GM18498 (cell line): ENCODE measurements at regions not wholly inside any gene's neighbourhood (a gene's known extent, or its start where the extent isn't known, plus 50 kb on each side); places are given as distances from the start of the nearest gene placed in this dataset.

Source experiments
- ATAC-seq: cut with Tn5 transposase; IDR thresholded peaks from one replicate; pipeline ENCODE4 v1.9.1; 2021; ENCODE audit warnings: mild to moderate bottlenecking, moderate library complexity; ENCODE audit not compliant: unreplicated experiment

DNA sequence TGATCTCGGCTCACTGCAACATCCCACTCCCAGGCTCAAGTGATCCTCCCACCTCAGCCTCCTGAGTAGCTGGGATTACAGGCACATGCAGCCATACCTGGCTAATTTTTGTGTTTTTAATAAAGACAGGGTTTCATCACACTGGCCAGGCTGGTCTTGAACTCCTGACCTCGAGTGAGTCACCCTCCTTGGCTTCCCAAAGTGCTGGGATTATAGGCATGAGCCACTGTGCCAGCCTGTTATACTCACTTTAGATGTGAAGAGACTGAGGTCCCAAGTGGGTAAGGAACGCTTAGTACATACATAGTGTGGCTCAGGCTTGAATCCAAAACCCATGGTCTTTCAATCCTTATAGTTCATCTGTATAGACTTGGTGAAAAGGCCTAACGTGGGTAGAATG lies 63.7 kb upstream of the EPS8L3 start:
- ATAC-seq = no peak

GRCh38 chr1:109826930-109827349 lies 63.2 kb upstream of the EPS8L3 start:
- no peak for ATAC-seq

DNA sequence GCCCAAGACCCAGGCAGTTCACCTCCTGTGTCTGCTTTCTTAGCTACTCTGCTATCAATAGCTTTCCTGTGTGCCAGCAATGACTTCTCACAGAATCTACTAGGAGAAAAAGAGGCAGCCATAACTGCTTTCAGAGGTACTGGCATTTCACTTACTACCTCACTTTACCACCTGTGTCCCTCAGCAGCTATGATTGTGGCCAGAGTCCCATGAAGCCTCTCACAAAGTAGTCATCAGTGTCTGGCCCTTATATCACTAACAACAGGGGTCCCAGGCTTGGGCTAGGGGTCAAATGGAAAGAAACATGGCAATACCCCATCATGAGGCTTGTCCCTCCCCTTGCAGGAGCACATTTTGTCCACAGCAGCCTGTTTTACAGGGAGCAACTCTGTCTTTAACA lies 62.7 kb upstream of the EPS8L3 start:
- ATAC-seq = no peak

GRCh38 chr1:109824349-109825115 lies 60.8 kb upstream of the EPS8L3 start:
- no peak for ATAC-seq

- no peak for ATAC-seq
These were observed 60.0 kb upstream of the EPS8L3 start for GRCh38 chr1:109823543-109824348.

DNA sequence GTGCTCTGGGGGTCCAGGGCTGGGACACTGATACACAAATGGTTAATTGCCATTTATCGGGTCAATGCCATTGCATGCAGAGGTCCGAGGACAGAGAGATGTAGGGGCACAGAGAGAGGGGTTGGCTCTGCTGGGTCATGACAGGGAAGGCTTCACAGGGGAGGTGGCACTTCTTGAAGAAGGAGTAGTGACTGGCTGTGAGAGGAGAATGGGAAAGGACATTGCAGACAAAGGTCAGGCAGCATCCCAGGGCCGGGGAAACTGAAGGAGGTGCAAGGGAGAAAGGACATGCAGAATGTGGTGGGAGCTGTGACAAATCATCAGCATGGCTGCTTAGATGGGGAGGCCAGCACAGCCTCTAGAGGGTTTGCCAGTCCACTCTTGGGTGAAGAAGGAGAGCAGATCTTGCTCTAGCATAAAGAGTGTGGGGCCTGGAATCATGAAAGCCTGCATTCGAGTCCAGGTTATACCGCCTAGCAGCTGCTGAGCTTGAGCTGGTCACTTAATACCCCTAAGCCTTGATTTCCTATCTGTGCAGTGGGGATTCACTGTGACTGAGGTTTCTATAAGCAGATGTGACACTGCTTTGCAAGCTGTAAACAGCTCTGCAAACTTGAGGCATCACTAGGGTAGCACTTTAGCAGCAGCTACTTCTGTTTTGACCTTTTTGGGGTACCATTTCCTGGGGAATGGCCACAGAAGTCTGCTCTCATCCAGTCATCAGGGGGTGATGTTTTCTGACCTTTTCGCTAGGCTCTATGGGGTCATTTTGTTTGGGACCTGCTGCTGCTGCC lies 59.2 kb upstream of the EPS8L3 start:
- no peak for ATAC-seq

- no peak for ATAC-seq
These were observed 58.4 kb upstream of the EPS8L3 start for GRCh38 chr1:109821831-109822745.

GRCh38 chr1:109821221-109821669 lies 57.5 kb upstream of the EPS8L3 start:
- no peak for ATAC-seq

- no peak for ATAC-seq
These were observed 56.2 kb upstream of the EPS8L3 start for GRCh38 chr1:109819906-109820305.

DNA sequence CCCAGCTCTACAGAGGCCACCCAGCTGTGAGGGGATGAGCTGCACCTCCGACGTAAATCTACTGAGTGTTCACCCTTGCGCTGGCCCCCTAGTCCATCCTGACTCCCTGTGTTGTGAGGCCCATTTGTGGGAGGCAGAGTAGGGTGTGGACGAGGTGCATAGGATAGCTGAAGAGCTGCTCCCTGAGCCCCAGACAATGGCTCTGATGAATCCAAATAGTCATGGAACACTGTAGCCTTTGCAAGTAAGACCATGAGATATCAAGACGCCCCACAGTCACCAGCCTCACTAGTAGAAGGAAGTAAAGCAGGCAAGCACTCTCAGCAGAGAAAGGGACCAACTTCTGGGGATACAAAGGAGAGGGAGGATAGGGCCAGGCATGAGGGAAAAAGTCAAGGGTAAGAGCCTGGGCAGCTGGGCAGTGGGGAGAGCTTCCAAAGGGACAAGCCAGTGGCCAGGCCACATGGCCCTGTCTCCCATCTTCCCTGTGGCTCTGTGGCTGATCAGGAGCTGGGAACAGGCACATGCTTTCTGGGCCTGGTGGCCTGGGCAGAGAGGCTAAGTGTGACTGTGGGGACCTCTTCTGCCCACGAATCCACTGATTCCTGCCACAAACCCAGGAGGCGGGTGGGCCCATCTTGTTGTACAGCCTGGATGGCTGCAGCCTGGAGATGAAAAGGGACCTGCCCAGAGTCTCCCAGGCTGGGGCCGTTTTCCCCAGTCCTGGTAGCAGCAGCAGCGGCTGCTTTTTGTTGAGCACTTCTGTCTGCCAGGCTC lies 55.5 kb upstream of the EPS8L3 start:
- ATAC-seq = no peak

- ATAC-seq = no peak
These were observed 54.7 kb upstream of the EPS8L3 start for GRCh38 chr1:109818271-109818987.

- no peak for ATAC-seq
These were observed 54.2 kb upstream of the EPS8L3 start for GRCh38 chr1:109817881-109818270.

DNA sequence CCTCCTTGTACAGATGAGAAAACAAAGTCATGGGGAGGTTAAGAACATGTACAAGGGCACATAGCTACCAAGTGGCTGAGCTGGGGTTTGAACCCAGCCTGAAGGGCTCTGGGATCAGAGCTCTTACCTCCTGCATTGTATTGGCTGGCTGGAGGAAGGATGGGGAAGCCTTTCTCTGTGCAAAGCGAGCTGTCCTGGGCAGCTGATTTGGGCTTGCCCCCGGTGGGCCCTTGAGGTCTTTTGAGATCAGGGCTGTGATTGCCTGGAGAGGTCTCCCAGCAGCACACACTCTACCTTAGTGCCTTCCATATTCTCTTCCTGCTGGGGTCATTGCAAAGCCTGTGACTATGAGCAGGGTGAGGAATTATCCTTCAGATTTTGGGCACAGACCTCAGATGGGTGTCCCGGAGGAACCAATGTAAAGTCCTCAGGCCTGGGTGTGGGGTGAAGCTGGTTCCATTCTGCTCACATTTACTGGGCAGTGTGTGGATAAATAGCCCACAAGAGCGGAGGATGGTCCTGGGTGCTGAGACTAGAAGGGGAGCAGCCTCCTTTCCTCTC lies 53.3 kb upstream of the EPS8L3 start:
- no peak for ATAC-seq

DNA sequence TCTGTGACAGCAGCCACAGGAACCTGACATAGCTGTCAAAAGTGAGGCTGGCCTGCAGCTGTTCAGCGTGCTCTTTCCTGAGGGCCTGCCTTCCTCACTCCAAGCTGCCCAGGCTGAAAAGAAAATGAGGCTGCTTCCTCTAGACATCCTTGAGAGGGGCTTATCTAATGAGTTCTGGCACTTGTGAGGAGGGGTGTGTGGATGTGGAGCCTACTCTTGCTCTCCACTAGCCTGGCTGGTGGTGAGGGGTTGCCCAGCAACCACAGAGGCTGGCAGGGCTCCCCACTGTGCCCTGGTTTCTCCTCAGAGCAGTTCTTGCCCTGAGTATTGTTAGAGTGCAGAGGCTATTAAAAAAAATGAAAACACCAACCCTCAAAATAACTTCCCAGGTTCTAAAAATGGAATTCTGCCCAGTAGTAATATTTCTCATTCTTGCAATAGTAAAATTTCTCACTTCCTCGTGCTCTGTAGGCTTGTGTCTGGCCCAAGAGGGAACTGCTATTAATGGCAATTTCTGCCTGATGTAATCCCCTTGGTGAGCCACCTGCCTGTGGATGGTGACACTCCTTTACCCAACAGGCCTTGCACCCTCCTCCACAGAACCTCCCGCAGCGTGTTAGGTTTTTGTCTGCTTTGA lies 52.6 kb upstream of the EPS8L3 start:
- peak; percentile 91 for ATAC-seq

- ATAC-seq = no peak
These were observed 52.1 kb upstream of the EPS8L3 start for GRCh38 chr1:109815809-109816174.

- no peak for ATAC-seq
These were observed 51.5 kb upstream of the EPS8L3 start for GRCh38 chr1:109814993-109815786.

- no peak for ATAC-seq
These were observed 50.5 kb upstream of the EPS8L3 start for GRCh38 chr1:109814223-109814622.
